Endodermal cell (in vitro differentiated cells): ENCODE measurements at regions not wholly inside any gene's neighbourhood (a gene's known extent, or its start where the extent isn't known, plus 50 kb on each side); places are given as distances from the start of the nearest gene placed in this dataset.
A peak's percentile ranks its signal among the peaks of the same experiment; 100 is the strongest.

Source experiments
- DNase-seq: peaks from one replicate; pipeline ENCODE4 v3.0.0-alpha.2; 2017
- H3K27ac ChIP-seq: 2 replicates; pipeline ENCODE4 v1.5.1; 2013; ENCODE audit warnings: mild to moderate bottlenecking, low read depth, low read length, moderate library complexity
- H3K27me3 ChIP-seq: 2 replicates; pipeline ENCODE4 v1.6.1; 2013; ENCODE audit warnings: mild to moderate bottlenecking, low read length, moderate library complexity; ENCODE audit not compliant: insufficient read depth, control insufficient read depth, poor library complexity, severe bottlenecking
- H3K36me3 ChIP-seq: 2 replicates; pipeline ENCODE4 v1.7.0; 2013; ENCODE audit warnings: mild to moderate bottlenecking, low read length, moderate library complexity; ENCODE audit not compliant: control insufficient read depth, insufficient read depth
- H3K4me1 ChIP-seq: one replicate; pipeline ENCODE4 v1.7.0; 2013; ENCODE audit warnings: low read length; ENCODE audit not compliant: control insufficient read depth, insufficient read depth
- H3K4me3 ChIP-seq: 2 replicates; pipeline ENCODE4 v1.5.1; 2013; ENCODE audit warnings: mild to moderate bottlenecking, low read length, moderate library complexity
- H3K9ac ChIP-seq: 2 replicates; pipeline ENCODE4 v1.6.1; 2013; ENCODE audit warnings: mild to moderate bottlenecking, low read length, moderate library complexity; ENCODE audit not compliant: poor library complexity, severe bottlenecking; ENCODE audit errors: extremely low read depth
- H3K9me3 ChIP-seq: 2 replicates; pipeline ENCODE4 v1.6.1; 2013; ENCODE audit warnings: mild to moderate bottlenecking, low read length, moderate library complexity; ENCODE audit not compliant: control insufficient read depth
- H3K27ac Mint-ChIP-seq: 2 replicates; pipeline ENCODE4 v1.8.0; 2020; ENCODE audit warnings: mixed read lengths
- H3K27me3 Mint-ChIP-seq: 2 replicates; pipeline ENCODE4 v1.8.0; 2021; ENCODE audit warnings: mild to moderate bottlenecking, mixed read lengths; ENCODE audit not compliant: insufficient read depth
- H3K36me3 Mint-ChIP-seq: 2 replicates; pipeline ENCODE4 v1.8.0; 2020; ENCODE audit warnings: low read depth, mixed read lengths
- H3K4me1 Mint-ChIP-seq: 2 replicates; pipeline ENCODE4 v1.8.0; 2020; ENCODE audit warnings: mixed read lengths
- H3K4me3 Mint-ChIP-seq: 2 replicates; pipeline ENCODE4 v1.8.0; 2020; ENCODE audit warnings: mild to moderate bottlenecking, moderate library complexity, mixed read lengths
- H3K9me3 Mint-ChIP-seq: 2 replicates; pipeline ENCODE4 v1.8.0; 2020; ENCODE audit warnings: mild to moderate bottlenecking, mixed read lengths
- WGBS, 2 experiments: methylation state at CpG; one replicate each; pipeline versions ENCODE4 v1.1.5 to v1.1.7; 2013; ENCODE audit warnings: missing lambda C conversion rate in 2 of 2, mixed read lengths in 1 of 2; ENCODE audit not compliant: insufficient coverage in 1 of 2, insufficient read length in 1 of 2; 5-methylcytosine and 5-hydroxymethylcytosine counted together
- TF ChIP-seq, protein P1 (sequence below): fragments of 200-600 bp; sonication (generic); conservative IDR thresholded peaks from 2 replicates; pipeline ENCODE4 v1.5.0; 2021; ENCODE audit warnings: antibody characterized with exemption, mild to moderate bottlenecking

GRCh38 chr10:26378861-26379294 lies 59.3 kb upstream of the APBB1IP start:
- WGBS, 2 experiments, result 67 to 73% methylated on average over 3 to 5 of the region's 5 CpGs
- Histone ChIP-seq H3K9me3 (peaks cover 53% of the 10 kb centered on the region), H3K4me3 (peak overlapping the region; percentile 30), H3K9ac (no peak overlapping the region), H3K4me1 (peaks cover 5% of the 10 kb centered on the region), H3K36me3 (no peaks in the 10 kb centered on the region), H3K27me3 (no peaks in the 10 kb centered on the region), H3K27ac (no peak overlapping the region)
- no peak for DNase-seq
- no peaks in the 10 kb centered on the region for H3K36me3 Mint-ChIP-seq
- no peaks in the 10 kb centered on the region for H3K27me3 Mint-ChIP-seq
- H3K27ac Mint-ChIP-seq, result no peak overlapping the region
- TF ChIP-seq, protein P1, sequence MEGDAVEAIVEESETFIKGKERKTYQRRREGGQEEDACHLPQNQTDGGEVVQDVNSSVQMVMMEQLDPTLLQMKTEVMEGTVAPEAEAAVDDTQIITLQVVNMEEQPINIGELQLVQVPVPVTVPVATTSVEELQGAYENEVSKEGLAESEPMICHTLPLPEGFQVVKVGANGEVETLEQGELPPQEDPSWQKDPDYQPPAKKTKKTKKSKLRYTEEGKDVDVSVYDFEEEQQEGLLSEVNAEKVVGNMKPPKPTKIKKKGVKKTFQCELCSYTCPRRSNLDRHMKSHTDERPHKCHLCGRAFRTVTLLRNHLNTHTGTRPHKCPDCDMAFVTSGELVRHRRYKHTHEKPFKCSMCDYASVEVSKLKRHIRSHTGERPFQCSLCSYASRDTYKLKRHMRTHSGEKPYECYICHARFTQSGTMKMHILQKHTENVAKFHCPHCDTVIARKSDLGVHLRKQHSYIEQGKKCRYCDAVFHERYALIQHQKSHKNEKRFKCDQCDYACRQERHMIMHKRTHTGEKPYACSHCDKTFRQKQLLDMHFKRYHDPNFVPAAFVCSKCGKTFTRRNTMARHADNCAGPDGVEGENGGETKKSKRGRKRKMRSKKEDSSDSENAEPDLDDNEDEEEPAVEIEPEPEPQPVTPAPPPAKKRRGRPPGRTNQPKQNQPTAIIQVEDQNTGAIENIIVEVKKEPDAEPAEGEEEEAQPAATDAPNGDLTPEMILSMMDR, result no peak
- no peak overlapping the region for H3K4me3 Mint-ChIP-seq
- peaks cover 29% of the 10 kb centered on the region for H3K9me3 Mint-ChIP-seq
- H3K4me1 Mint-ChIP-seq, result peaks cover 19% of the 10 kb centered on the region

GRCh38 chr10:26380815-26381214 lies 57.3 kb upstream of the APBB1IP start:
- Mint-ChIP-seq H3K4me1 (peaks cover 22% of the 10 kb centered on the region), H3K27me3 (no peaks in the 10 kb centered on the region), H3K36me3 (no peaks in the 10 kb centered on the region), H3K27ac (no peak overlapping the region), H3K4me3 (no peak overlapping the region), H3K9me3 (peaks cover 29% of the 10 kb centered on the region)
- peaks cover 5% of the 10 kb centered on the region for H3K4me1 ChIP-seq
- no peak overlapping the region for H3K9ac ChIP-seq
- no peaks in the 10 kb centered on the region for H3K27me3 ChIP-seq
- peaks cover 46% of the 10 kb centered on the region for H3K9me3 ChIP-seq
- DNase-seq, result no peak
- WGBS, 2 experiments, result 71 to 86% methylated on average over 1 to 5 of the region's 5 CpGs
- peak overlapping the region; percentile 56 for H3K4me3 ChIP-seq
- no peaks in the 10 kb centered on the region for H3K36me3 ChIP-seq
- TF ChIP-seq, protein P1, result no peak
- H3K27ac ChIP-seq, result no peak overlapping the region

GRCh38 chr10:26381986-26382385 lies 56.2 kb upstream of the APBB1IP start:
- H3K4me1 Mint-ChIP-seq, result peaks cover 16% of the 10 kb centered on the region
- H3K9me3 Mint-ChIP-seq, result peaks cover 23% of the 10 kb centered on the region
- no peak overlapping the region for H3K4me3 Mint-ChIP-seq
- no peak overlapping the region for H3K27ac ChIP-seq
- TF ChIP-seq, protein P1, result no peak
- H3K27me3 Mint-ChIP-seq, result no peaks in the 10 kb centered on the region
- H3K4me3 ChIP-seq, result peak overlapping the region; percentile 56
- H3K9ac ChIP-seq, result no peak overlapping the region
- DNase-seq, result no peak
- H3K36me3 ChIP-seq, result no peaks in the 10 kb centered on the region
- H3K4me1 ChIP-seq, result no peaks in the 10 kb centered on the region
- no peak overlapping the region for H3K27ac Mint-ChIP-seq
- H3K36me3 Mint-ChIP-seq, result no peaks in the 10 kb centered on the region
- 94 to 100% methylated on average over 1 of the region's 1 CpG for WGBS, 2 experiments
- peaks cover 35% of the 10 kb centered on the region for H3K9me3 ChIP-seq
- no peaks in the 10 kb centered on the region for H3K27me3 ChIP-seq
